HepG2 (cell line): ENCODE measurements at regions not wholly inside any gene's neighbourhood (a gene's known extent, or its start where the extent isn't known, plus 50 kb on each side); places are given as distances from the start of the nearest gene placed in this dataset.

ENCODE experiments used
- ATAC-seq: fragments of 200-7000 bp; cut with Tn5 transposase; 3 replicates; pipeline ENCODE4 v1.9.1; 2020; ENCODE audit warnings: mild to moderate bottlenecking, moderate library complexity
- BruUV-seq: library from RNA; stranded (reverse); fragments of 400-500 nt; replicated peaks from 2 replicates; lab custom pipeline; 2021; lab: Mats Ljungman, UMichigan
- CTCF ChIA-PET: fragments of 300-600 bp; formaldehyde crosslinking; extraction: SDS; loops from one replicate; lab custom pipeline; 2021; ENCODE audit warnings: low total read pairs, inconsistent platforms, low intra/inter-chr PET ratio; lab: Yijun Ruan, JAX
- POLR2A ChIA-PET: fragments of 350-600 bp; sonication (Branson Sonifier 250); formaldehyde crosslinking; loops from one replicate; lab custom pipeline; 2020; ENCODE audit warnings: antibody characterized with exemption, inconsistent platforms; lab: Yijun Ruan, JAX
- DNase-seq: peaks from one replicate; pipeline ENCODE4 v3.0.0-alpha.2; 2015; ENCODE audit warnings: low spot score
- FAIRE-seq: peaks from 3 replicates; lab custom pipeline; 2011; peaks lifted over from hg19 to GRCh38; lab: Jason Lieb, UNC
- H2AFZ ChIP-seq: one replicate; pipeline ENCODE4 v1.6.1; 2011; ENCODE audit warnings: low read length, inconsistent platforms
- H3K27ac ChIP-seq: fragments of 300-600 bp; 3 replicates; pipeline ENCODE4 v1.8.0; 2011; ENCODE audit warnings: mixed run types, mild to moderate bottlenecking, mixed read lengths, low read length, inconsistent platforms; ENCODE audit not compliant: insufficient read depth; ENCODE audit errors: extremely low read length
- H3K27me3 ChIP-seq, 2 experiments: fragments of 200-600 bp in 1 of 2; 2 replicates in 1 of 2; 3 replicates in 1 of 2; pipeline versions ENCODE4 v1.6.0 to v1.8.0; 2011; ENCODE audit warnings: low read length in 2 of 2, mild to moderate bottlenecking in 2 of 2, moderate library complexity in 2 of 2, inconsistent platforms in 1 of 2; ENCODE audit not compliant: insufficient read depth in 2 of 2, control insufficient read depth in 1 of 2
- H3K36me3 ChIP-seq, 2 experiments: fragments of 200-600 bp in 1 of 2; replicated peaks in 1 of 2; 2 replicates in 1 of 2; 3 replicates in 1 of 2; pipeline versions ENCODE4 v1.5.1 to v1.8.0; 2011; ENCODE audit warnings: low read length in 2 of 2, inconsistent platforms in 1 of 2; ENCODE audit not compliant: insufficient read depth in 2 of 2, control insufficient read depth in 1 of 2
- H3K4me1 ChIP-seq: 2 replicates; pipeline ENCODE4 v1.5.1; 2012; ENCODE audit warnings: low read length, inconsistent platforms; ENCODE audit not compliant: insufficient read depth
- H3K4me2 ChIP-seq: 2 replicates; pipeline ENCODE4 v1.6.0; 2011; ENCODE audit warnings: low read depth, low read length, inconsistent platforms
- H3K4me3 ChIP-seq, 3 experiments: fragments of 200-600 bp in 1 of 3; sonication (generic), shearing (Covaris generic) in 1 of 3; replicated peaks in 1 of 3; 2 replicates each; pipeline ENCODE4 v1.5.1; 2011 to 2016; ENCODE audit warnings: low read length in 3 of 3, inconsistent platforms in 2 of 3, low read depth in 2 of 3, mild to moderate bottlenecking in 2 of 3, control low read depth in 1 of 3, mixed read lengths in 1 of 3; ENCODE audit not compliant: insufficient read depth in 1 of 3
- H3K79me2 ChIP-seq: one replicate; pipeline ENCODE4 v1.6.1; 2011; ENCODE audit warnings: low read length, inconsistent platforms; ENCODE audit not compliant: insufficient read depth
- H3K9ac ChIP-seq: 2 replicates; pipeline ENCODE4 v1.6.0; 2011; ENCODE audit warnings: mild to moderate bottlenecking, low read depth, low read length, inconsistent platforms; ENCODE audit not compliant: insufficient read depth
- H3K9me3 ChIP-seq: 2 replicates; pipeline ENCODE4 v1.5.1; 2012; ENCODE audit warnings: mild to moderate bottlenecking, low read length
- H4K20me1 ChIP-seq: 2 replicates; pipeline ENCODE4 v1.6.0; 2011; ENCODE audit warnings: inconsistent platforms, mild to moderate bottlenecking, low read length, moderate library complexity; ENCODE audit not compliant: insufficient read depth
- BRCA1 ChIP-seq: sonication (generic); formaldehyde crosslinking; IDR thresholded peaks from 2 replicates; pipeline ENCODE4 v1.4.0; 2020; ENCODE audit warnings: missing genetic modification reagents
- FOXM1 ChIP-seq: sonication (generic); formaldehyde crosslinking; IDR thresholded peaks from 2 replicates; pipeline ENCODE4 v1.5.0; 2020; ENCODE audit warnings: missing genetic modification reagents
- GATAD1 ChIP-seq: IDR thresholded peaks from 2 replicates; pipeline ENCODE4 v1.6.1; 2016; ENCODE audit warnings: missing genetic modification reagents, missing compliant biosample characterization
- NFATC3 ChIP-seq: sonication (generic); formaldehyde crosslinking; IDR thresholded peaks from 2 replicates; pipeline ENCODE4 v1.5.1; 2020; ENCODE audit warnings: mild to moderate bottlenecking, missing genetic modification reagents
- NR0B2 ChIP-seq: sonication (generic); formaldehyde crosslinking; IDR thresholded peaks from 2 replicates; pipeline ENCODE4 v1.4.0; 2020; ENCODE audit warnings: mild to moderate bottlenecking, missing genetic modification reagents
- PHF5A ChIP-seq: IDR thresholded peaks from one replicate; pipeline ENCODE4 v1.6.1; 2018; ENCODE audit warnings: low read depth, missing genetic modification reagents; ENCODE audit not compliant: unreplicated experiment
- POGK ChIP-seq: sonication (generic); formaldehyde crosslinking; conservative IDR thresholded peaks from 2 replicates; pipeline ENCODE4 v1.8.0; 2022; ENCODE audit warnings: mild to moderate bottlenecking, moderate library complexity, missing genetic modification reagents
- ZBTB49 ChIP-seq: sonication (generic); formaldehyde crosslinking; IDR thresholded peaks from 2 replicates; pipeline ENCODE4 v1.4.0; 2020; ENCODE audit warnings: missing genetic modification reagents, borderline replicate concordance
- ZNF275 ChIP-seq: sonication (generic); formaldehyde crosslinking; IDR thresholded peaks from 2 replicates; pipeline ENCODE4 v1.8.0; 2022; ENCODE audit warnings: missing genetic modification reagents, mild to moderate bottlenecking, inconsistent platforms, borderline replicate concordance
- ZNF282 ChIP-seq: fragments of 450-650 bp; IDR thresholded peaks from 2 replicates; pipeline ENCODE4 v1.6.1; 2018; ENCODE audit not compliant: partially characterized antibody
- ZNF33A ChIP-seq: sonication (generic); formaldehyde crosslinking; IDR thresholded peaks from 2 replicates; pipeline ENCODE4 v1.5.1; 2020; ENCODE audit warnings: missing genetic modification reagents, mild to moderate bottlenecking, moderate library complexity, borderline replicate concordance
- ZNF737 ChIP-seq: sonication (generic); formaldehyde crosslinking; IDR thresholded peaks from 2 replicates; pipeline ENCODE4 v1.5.0; 2020; ENCODE audit warnings: missing genetic modification reagents, mild to moderate bottlenecking, borderline replicate concordance
- WGBS: methylation state at CpG from one replicate; pipeline ENCODE4 v1.1.6; 2017; ENCODE audit warnings: low lambda C conversion rate; 5-methylcytosine and 5-hydroxymethylcytosine counted together
- in situ Hi-C: cut with HindIII; loops from 2 replicates; pipeline ENCODE4 v1.10.0; 2017; ENCODE audit warnings: low pct_unique_long_range_greater_than_20kb; ENCODE audit not compliant: extremely low pct_ligation_motif_present
- intact Hi-C: fragments of 100-400 bp; cut with micrococcal nuclease; formaldehyde crosslinking; loops from one replicate; pipeline ENCODE4 v1.10.0; 2022; ENCODE audit not compliant: unreplicated experiment
- TF ChIP-seq, protein P1 (sequence below): sonication (generic); formaldehyde crosslinking; IDR thresholded peaks from 2 replicates; pipeline ENCODE4 v1.9.0; 2022; ENCODE audit warnings: low read depth, missing genetic modification reagents

GRCh38 chr2:45137966-45138695 lies 128.9 kb upstream of the SIX2 start:
- no TSS peak for BruUV-seq
- peaks cover 0 to 7% of the 10 kb centered on the region in 2 experiments; a peak in 3 of 5 replicates for H3K27me3 ChIP-seq
- 52% methylated on average over 8 of the region's 8 CpGs for whole genome bisulfite sequencing

More at GRCh38 chr2:45137966-45138695, 128.9 kb upstream of the SIX2 start:
- CTCF ChIA-PET, result no interaction called here
- ATAC-seq (no peak), DNase-seq (no peak), FAIRE-seq (no peak)
- no peaks in the 10 kb centered on the region for H3K4me1 ChIP-seq
- no peaks in the 10 kb centered on the region for H3K36me3 ChIP-seq
- no peak for TF ChIP-seq ZNF33A
- no peak for TF ChIP-seq NFATC3 (CRISPR knock-in tag)
- TF ChIP-seq ZNF282, result no peak
- no peak for TF ChIP-seq FOXM1
- no peak for TF ChIP-seq BRCA1 (CRISPR knock-in tag)
- no peak for TF ChIP-seq ZBTB49
- TF ChIP-seq NR0B2 (CRISPR knock-in tag), result no peak
- no peak for TF ChIP-seq GATAD1 (CRISPR knock-in tag)
- no peak for TF ChIP-seq ZNF737
- no peak for TF ChIP-seq PHF5A
- TF ChIP-seq ZNF275 (CRISPR knock-in tag), result no peak
- no peak for TF ChIP-seq POGK (CRISPR knock-in tag)
- TF ChIP-seq, protein P1, sequence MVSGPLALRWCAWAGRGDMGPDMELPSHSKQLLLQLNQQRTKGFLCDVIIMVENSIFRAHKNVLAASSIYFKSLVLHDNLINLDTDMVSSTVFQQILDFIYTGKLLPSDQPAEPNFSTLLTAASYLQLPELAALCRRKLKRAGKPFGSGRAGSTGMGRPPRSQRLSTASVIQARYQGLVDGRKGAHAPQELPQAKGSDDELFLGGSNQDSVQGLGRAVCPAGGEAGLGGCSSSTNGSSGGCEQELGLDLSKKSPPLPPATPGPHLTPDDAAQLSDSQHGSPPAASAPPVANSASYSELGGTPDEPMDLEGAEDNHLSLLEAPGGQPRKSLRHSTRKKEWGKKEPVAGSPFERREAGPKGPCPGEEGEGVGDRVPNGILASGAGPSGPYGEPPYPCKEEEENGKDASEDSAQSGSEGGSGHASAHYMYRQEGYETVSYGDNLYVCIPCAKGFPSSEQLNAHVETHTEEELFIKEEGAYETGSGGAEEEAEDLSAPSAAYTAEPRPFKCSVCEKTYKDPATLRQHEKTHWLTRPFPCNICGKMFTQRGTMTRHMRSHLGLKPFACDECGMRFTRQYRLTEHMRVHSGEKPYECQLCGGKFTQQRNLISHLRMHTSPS (CRISPR knock-in tag), result no peak
- H4K20me1 ChIP-seq, result no peaks in the 10 kb centered on the region
- in situ Hi-C loops, result no loop called here
- no peaks in the 10 kb centered on the region for H3K79me2 ChIP-seq
- POLR2A ChIA-PET, result no interaction called here
- intact Hi-C loops, result loop anchor here (1.0 kb wide), 1 partner anchor 25 kb away; no protein-coding TSS in a partner anchor
- H3K27ac ChIP-seq, result no peak overlapping the region
- no peak overlapping the region for H3K9ac ChIP-seq
- H2AFZ ChIP-seq, result no peak overlapping the region
- H3K4me2 ChIP-seq, result no peak overlapping the region
- H3K4me3 ChIP-seq, result no peak overlapping the region
- no peaks in the 10 kb centered on the region for H3K9me3 ChIP-seq
